HepG2 (cell line): ENCODE measurements at regions not wholly inside any gene's neighbourhood (a gene's known extent, or its start where the extent isn't known, plus 50 kb on each side); places are given as distances from the start of the nearest gene placed in this dataset.

Source experiments
- ATAC-seq: fragments of 200-7000 bp; cut with Tn5 transposase; 3 replicates; pipeline ENCODE4 v1.9.1; 2020; ENCODE audit warnings: mild to moderate bottlenecking, moderate library complexity
- BruUV-seq: library from RNA; stranded (reverse); fragments of 400-500 nt; replicated peaks from 2 replicates; lab custom pipeline; 2021; lab: Mats Ljungman, UMichigan
- CTCF ChIA-PET: fragments of 300-600 bp; formaldehyde crosslinking; extraction: SDS; loops from one replicate; lab custom pipeline; 2021; ENCODE audit warnings: low total read pairs, inconsistent platforms, low intra/inter-chr PET ratio; lab: Yijun Ruan, JAX
- POLR2A ChIA-PET: fragments of 350-600 bp; sonication (Branson Sonifier 250); formaldehyde crosslinking; loops from one replicate; lab custom pipeline; 2020; ENCODE audit warnings: antibody characterized with exemption, inconsistent platforms; lab: Yijun Ruan, JAX
- DNase-seq: peaks from one replicate; pipeline ENCODE4 v3.0.0-alpha.2; 2015; ENCODE audit warnings: low spot score
- FAIRE-seq: peaks from 3 replicates; lab custom pipeline; 2011; peaks lifted over from hg19 to GRCh38; lab: Jason Lieb, UNC
- H2AFZ ChIP-seq: one replicate; pipeline ENCODE4 v1.6.1; 2011; ENCODE audit warnings: low read length, inconsistent platforms
- H3K27ac ChIP-seq: fragments of 300-600 bp; 3 replicates; pipeline ENCODE4 v1.8.0; 2011; ENCODE audit warnings: mixed run types, mild to moderate bottlenecking, mixed read lengths, low read length, inconsistent platforms; ENCODE audit not compliant: insufficient read depth; ENCODE audit errors: extremely low read length
- H3K27me3 ChIP-seq, 2 experiments: fragments of 200-600 bp in 1 of 2; 2 replicates in 1 of 2; 3 replicates in 1 of 2; pipeline versions ENCODE4 v1.6.0 to v1.8.0; 2011; ENCODE audit warnings: low read length in 2 of 2, mild to moderate bottlenecking in 2 of 2, moderate library complexity in 2 of 2, inconsistent platforms in 1 of 2; ENCODE audit not compliant: insufficient read depth in 2 of 2, control insufficient read depth in 1 of 2
- H3K36me3 ChIP-seq, 2 experiments: fragments of 200-600 bp in 1 of 2; replicated peaks in 1 of 2; 2 replicates in 1 of 2; 3 replicates in 1 of 2; pipeline versions ENCODE4 v1.5.1 to v1.8.0; 2011; ENCODE audit warnings: low read length in 2 of 2, inconsistent platforms in 1 of 2; ENCODE audit not compliant: insufficient read depth in 2 of 2, control insufficient read depth in 1 of 2
- H3K4me1 ChIP-seq: 2 replicates; pipeline ENCODE4 v1.5.1; 2012; ENCODE audit warnings: low read length, inconsistent platforms; ENCODE audit not compliant: insufficient read depth
- H3K4me2 ChIP-seq: 2 replicates; pipeline ENCODE4 v1.6.0; 2011; ENCODE audit warnings: low read depth, low read length, inconsistent platforms
- H3K4me3 ChIP-seq, 3 experiments: fragments of 200-600 bp in 1 of 3; sonication (generic), shearing (Covaris generic) in 1 of 3; replicated peaks in 1 of 3; 2 replicates each; pipeline ENCODE4 v1.5.1; 2011 to 2016; ENCODE audit warnings: low read length in 3 of 3, inconsistent platforms in 2 of 3, low read depth in 2 of 3, mild to moderate bottlenecking in 2 of 3, control low read depth in 1 of 3, mixed read lengths in 1 of 3; ENCODE audit not compliant: insufficient read depth in 1 of 3
- H3K79me2 ChIP-seq: one replicate; pipeline ENCODE4 v1.6.1; 2011; ENCODE audit warnings: low read length, inconsistent platforms; ENCODE audit not compliant: insufficient read depth
- H3K9ac ChIP-seq: 2 replicates; pipeline ENCODE4 v1.6.0; 2011; ENCODE audit warnings: mild to moderate bottlenecking, low read depth, low read length, inconsistent platforms; ENCODE audit not compliant: insufficient read depth
- H3K9me3 ChIP-seq: 2 replicates; pipeline ENCODE4 v1.5.1; 2012; ENCODE audit warnings: mild to moderate bottlenecking, low read length
- H4K20me1 ChIP-seq: 2 replicates; pipeline ENCODE4 v1.6.0; 2011; ENCODE audit warnings: inconsistent platforms, mild to moderate bottlenecking, low read length, moderate library complexity; ENCODE audit not compliant: insufficient read depth
- CSRNP2 ChIP-seq: sonication (generic); formaldehyde crosslinking; conservative IDR thresholded peaks from 2 replicates; pipeline ENCODE4 v1.8.0; 2022; ENCODE audit warnings: low read depth, missing genetic modification reagents
- GRHL1 ChIP-seq: sonication (generic); formaldehyde crosslinking; conservative IDR thresholded peaks from 2 replicates; pipeline ENCODE4 v1.8.0; 2022; ENCODE audit warnings: missing genetic modification reagents
- HMGXB3 ChIP-seq: sonication (generic); formaldehyde crosslinking; IDR thresholded peaks from 2 replicates; pipeline ENCODE4 v1.4.0; 2020; ENCODE audit warnings: missing genetic modification reagents, borderline replicate concordance
- NONO ChIP-seq, 2 experiments: fragments of 450-650 bp in 1 of 2; sonication (generic) in 1 of 2; formaldehyde crosslinking in 1 of 2; IDR thresholded peaks in 1 of 2; conservative IDR thresholded peaks in 1 of 2; 2 replicates each; pipeline versions ENCODE4 v1.6.1 to v1.8.0; 2017 to 2022; ENCODE audit warnings: mild to moderate bottlenecking in 1 of 2, missing genetic modification reagents in 1 of 2, moderate library complexity in 1 of 2
- PCBP1 ChIP-seq: fragments of 200-400 bp; formaldehyde crosslinking; IDR thresholded peaks from 2 replicates; pipeline ENCODE4 v1.6.1; 2017; ENCODE audit warnings: mild to moderate bottlenecking, low read depth, low read length, borderline replicate concordance
- SP4 ChIP-seq: sonication (generic); formaldehyde crosslinking; IDR thresholded peaks from 2 replicates; pipeline ENCODE4 v1.8.1; 2023; ENCODE audit warnings: mild to moderate bottlenecking, missing genetic modification reagents
- THYN1 ChIP-seq: sonication (generic); formaldehyde crosslinking; IDR thresholded peaks from 2 replicates; pipeline ENCODE4 v1.8.1; 2023; ENCODE audit warnings: low read depth, mild to moderate bottlenecking, moderate library complexity, missing genetic modification reagents, borderline replicate concordance
- ZNF337 ChIP-seq: sonication (generic); formaldehyde crosslinking; IDR thresholded peaks from 2 replicates; pipeline ENCODE4 v1.5.1; 2020; ENCODE audit warnings: missing genetic modification reagents, low read depth, mild to moderate bottlenecking, borderline replicate concordance
- ZSCAN22 ChIP-seq: sonication (generic); formaldehyde crosslinking; IDR thresholded peaks from 2 replicates; pipeline ENCODE4 v1.4.0; 2020; ENCODE audit warnings: mild to moderate bottlenecking, missing genetic modification reagents
- WGBS: methylation state at CpG from one replicate; pipeline ENCODE4 v1.1.6; 2017; ENCODE audit warnings: low lambda C conversion rate; 5-methylcytosine and 5-hydroxymethylcytosine counted together
- in situ Hi-C: cut with HindIII; loops from 2 replicates; pipeline ENCODE4 v1.10.0; 2017; ENCODE audit warnings: low pct_unique_long_range_greater_than_20kb; ENCODE audit not compliant: extremely low pct_ligation_motif_present
- intact Hi-C: fragments of 100-400 bp; cut with micrococcal nuclease; formaldehyde crosslinking; loops from one replicate; pipeline ENCODE4 v1.10.0; 2022; ENCODE audit not compliant: unreplicated experiment

GRCh38 chr4:27638163-27638915, 777.7 kb downstream of the STIM2 start:
- CTCF ChIA-PET, result no interaction called here
- H2AFZ ChIP-seq, result no peak overlapping the region
- TF ChIP-seq CSRNP2 (CRISPR knock-in tag) (no peak), GRHL1 (CRISPR knock-in tag) (no peak), THYN1 (CRISPR knock-in tag) (no peak)
- H3K27me3 ChIP-seq, result no peaks in the 10 kb centered on the region
- H3K36me3 ChIP-seq, result no peaks in the 10 kb centered on the region
- intact Hi-C loops, result no loop called here
- H3K4me2 ChIP-seq, result no peak overlapping the region
- 2% methylated on average over 2 of the region's 2 CpGs for WGBS
- no peaks in the 10 kb centered on the region for H3K4me1 ChIP-seq
- ATAC-seq, result no peak
- no peak for FAIRE-seq
- H3K27ac ChIP-seq, result no peak overlapping the region
- in situ Hi-C loops, result no loop called here
- H4K20me1 ChIP-seq, result no peaks in the 10 kb centered on the region
- POLR2A ChIA-PET, result no interaction called here
- no peaks in the 10 kb centered on the region for H3K79me2 ChIP-seq
- DNase-seq, result no peak
- no peak overlapping the region for H3K4me3 ChIP-seq
- no TSS peak for BruUV-seq
- H3K9ac ChIP-seq, result no peak overlapping the region
- H3K9me3 ChIP-seq, result no peaks in the 10 kb centered on the region

GRCh38 chr4:27643101-27643500, 782.5 kb downstream of the STIM2 start:
- no peak for FAIRE-seq
- Histone ChIP-seq H3K4me2 (no peak overlapping the region), H3K4me1 (no peaks in the 10 kb centered on the region), H3K9ac (no peak overlapping the region), H2AFZ (no peak overlapping the region), H3K27me3 (no peaks in the 10 kb centered on the region), H3K27ac (no peak overlapping the region), H3K36me3 (no peaks in the 10 kb centered on the region), H4K20me1 (no peaks in the 10 kb centered on the region), H3K4me3 (no peak overlapping the region), H3K79me2 (no peaks in the 10 kb centered on the region), H3K9me3 (no peaks in the 10 kb centered on the region)
- intact Hi-C loops (no loop called here), in situ Hi-C loops (no loop called here)
- POLR2A ChIA-PET, result no interaction called here
- DNase-seq, result no peak
- no peak for ATAC-seq
- CTCF ChIA-PET, result no interaction called here
- no TSS peak for BruUV-seq
- TF ChIP-seq PCBP1 (no peak), SP4 (CRISPR knock-in tag) (no peak), ZSCAN22 (CRISPR knock-in tag) (no peak), NONO (IDR thresholded peaks at IDR 0.05) (no peak), NONO (CRISPR knock-in tag; conservative IDR thresholded peaks at IDR 0.05) (no peak), HMGXB3 (CRISPR knock-in tag) (no peak), ZNF337 (CRISPR knock-in tag) (no peak)
